ENCODE measurements at regions not wholly inside any gene's neighbourhood (a gene's known extent, or its start where the extent isn't known, plus 50 kb on each side); places are given as distances from the start of the nearest gene placed in this dataset.

DNA sequence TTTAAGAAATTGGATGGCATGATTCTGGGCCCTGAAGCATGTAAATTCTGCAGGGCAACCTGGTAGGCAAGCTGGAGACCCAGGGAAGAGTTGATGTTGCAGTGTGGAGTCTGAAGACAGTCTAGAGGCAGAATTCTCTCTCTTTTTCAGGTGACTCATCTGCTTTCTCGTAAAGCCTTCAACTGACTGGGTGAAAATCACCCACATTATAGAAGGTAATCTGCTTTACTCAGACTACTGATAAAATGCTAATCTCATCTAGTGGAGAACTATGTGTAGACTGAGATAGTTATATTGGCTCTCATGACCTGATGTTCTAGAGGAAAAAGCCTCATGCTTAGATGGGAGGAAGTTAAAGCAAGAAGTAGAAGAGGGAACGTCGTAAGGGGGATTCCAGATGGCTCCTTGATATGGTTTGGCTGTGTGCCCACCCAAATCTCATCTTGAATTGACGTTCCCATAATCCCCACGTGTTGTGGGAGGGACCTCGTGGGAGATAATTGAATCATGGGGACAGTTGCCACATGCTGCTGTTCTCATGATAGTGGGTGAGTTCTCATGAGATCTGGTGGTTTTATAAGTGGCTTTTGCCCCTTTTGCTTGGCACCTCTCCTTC is 723.8 kb downstream of the BCL11B start:
- no peaks in the 10 kb centered on the region for H3K36me3 ChIP-seq (ENCODE audit: control insufficient read depth in 3 of 3, insufficient read depth in 2 of 3, low read depth in 1 of 3, low read length in 3 of 3)
- no peak overlapping the region for H3K4me3 ChIP-seq (ENCODE audit: low read depth in 1 of 3, low read length in 3 of 3)
- DNase-seq (no peak), FAIRE-seq (no peak)
- H3K9me3 ChIP-seq (ENCODE audit: control insufficient read depth in 2 of 2, insufficient read depth in 1 of 2, low read depth in 1 of 2, low read length in 1 of 2): no peaks in the 10 kb centered on the region
- H3K4me1 ChIP-seq (ENCODE audit: control insufficient read depth in 3 of 3, insufficient read depth in 2 of 3, low read depth in 1 of 3, low read length in 2 of 3): no peaks in the 10 kb centered on the region
- H3K27me3 ChIP-seq (ENCODE audit: control insufficient read depth in 3 of 3, insufficient read depth in 3 of 3, low read length in 3 of 3): no peaks in the 10 kb centered on the region
- WGBS, 3 donors: 42 to 55% (median 46%) methylated on average over 6 of the region's 6 CpGs
- no peak overlapping the region for H3K27ac ChIP-seq (ENCODE audit: low read depth in 1 of 3, low read length in 2 of 3)

DNA sequence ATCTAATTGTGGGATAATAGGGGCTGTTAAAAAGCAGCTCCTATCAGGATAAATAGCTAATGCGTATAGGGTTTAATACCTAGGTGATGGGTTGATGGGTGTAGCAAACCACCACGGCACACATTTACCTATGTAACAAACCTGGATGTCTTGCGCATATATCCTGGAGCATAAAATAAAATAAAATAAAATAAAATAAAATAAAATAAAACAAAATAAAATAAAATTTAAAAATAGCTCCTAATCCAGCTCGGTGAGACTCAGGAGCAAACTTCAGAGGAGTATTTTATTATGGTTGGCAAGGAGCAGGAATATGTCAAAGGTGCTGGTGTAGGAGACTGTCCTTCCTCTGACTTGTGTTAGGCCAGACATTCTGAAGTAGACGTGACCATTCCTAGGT is 721.0 kb downstream of the BCL11B start:
- FAIRE-seq: no peak
- Histone ChIP-seq H3K9me3 (ENCODE audit: control insufficient read depth in 2 of 2, insufficient read depth in 1 of 2, low read depth in 1 of 2, low read length in 1 of 2) (no peaks in the 10 kb centered on the region), H3K4me3 (ENCODE audit: low read depth in 1 of 3, low read length in 3 of 3) (no peak overlapping the region), H3K36me3 (ENCODE audit: control insufficient read depth in 3 of 3, insufficient read depth in 2 of 3, low read depth in 1 of 3, low read length in 3 of 3) (no peaks in the 10 kb centered on the region), H3K27ac (ENCODE audit: low read depth in 1 of 3, low read length in 2 of 3) (no peak overlapping the region), H3K27me3 (ENCODE audit: control insufficient read depth in 3 of 3, insufficient read depth in 3 of 3, low read length in 3 of 3) (no peaks in the 10 kb centered on the region), H3K4me1 (ENCODE audit: control insufficient read depth in 3 of 3, insufficient read depth in 2 of 3, low read depth in 1 of 3, low read length in 2 of 3) (no peaks in the 10 kb centered on the region)
- WGBS, 3 donors: 81 to 93% (median 83%) methylated on average over 5 of the region's 5 CpGs
- DNase-seq: no peak

DNA sequence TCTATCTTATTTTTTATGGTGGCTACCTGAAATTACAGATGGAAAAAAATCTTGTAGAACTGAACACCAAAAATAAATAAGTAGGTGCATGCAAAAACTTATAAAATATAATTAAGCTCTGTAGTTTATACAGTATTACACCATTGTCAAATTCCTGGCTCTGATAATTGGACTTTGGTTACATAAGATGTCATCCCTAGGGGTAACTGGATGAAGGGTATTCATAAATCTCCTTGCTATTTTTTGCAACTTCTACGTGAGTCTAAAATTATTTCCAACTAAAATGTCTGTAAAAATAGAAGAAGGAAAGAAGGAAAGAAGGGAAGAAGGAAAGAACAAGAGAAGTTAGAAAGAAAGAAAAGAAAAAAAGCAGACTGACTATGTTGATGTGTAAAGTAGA is 716.6 kb downstream of the BCL11B start:
- 42 to 73% (median 48%) methylated on average over 1 of the region's 1 CpG for WGBS, 3 donors

DNA sequence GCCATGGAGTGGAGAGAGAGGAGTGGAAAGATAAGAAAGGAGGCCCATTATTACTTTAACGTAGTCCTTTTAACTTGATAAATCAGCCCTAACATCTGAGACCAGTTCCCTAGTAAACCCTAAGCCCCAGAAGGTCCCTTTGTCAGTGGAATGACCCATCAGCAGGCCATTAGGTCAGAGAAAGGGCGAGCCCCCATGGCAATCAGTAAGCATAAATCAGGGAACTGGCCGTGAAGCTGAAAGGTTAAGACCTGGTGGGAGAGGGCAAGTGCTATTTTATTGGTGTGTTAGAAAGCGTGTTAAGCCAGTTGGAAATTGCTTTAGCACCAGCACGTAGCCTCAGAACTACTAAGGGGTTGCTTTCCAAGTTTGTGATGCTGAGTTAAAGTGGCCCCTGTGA is 708.0 kb downstream of the BCL11B start:
- Histone ChIP-seq H3K27ac (ENCODE audit: low read depth in 1 of 3, low read length in 2 of 3) (no peak overlapping the region), H3K4me3 (ENCODE audit: low read depth in 1 of 3, low read length in 3 of 3) (no peak overlapping the region), H3K9me3 (ENCODE audit: control insufficient read depth in 2 of 2, insufficient read depth in 1 of 2, low read depth in 1 of 2, low read length in 1 of 2) (no peaks in the 10 kb centered on the region), H3K27me3 (ENCODE audit: control insufficient read depth in 3 of 3, insufficient read depth in 3 of 3, low read length in 3 of 3) (no peaks in the 10 kb centered on the region), H3K36me3 (ENCODE audit: control insufficient read depth in 3 of 3, insufficient read depth in 2 of 3, low read depth in 1 of 3, low read length in 3 of 3) (no peaks in the 10 kb centered on the region), H3K4me1 (ENCODE audit: control insufficient read depth in 3 of 3, insufficient read depth in 2 of 3, low read depth in 1 of 3, low read length in 2 of 3) (no peaks in the 10 kb centered on the region)
- WGBS, 3 donors: 29 to 37% (median 35%) methylated on average over 5 of the region's 5 CpGs
- FAIRE-seq (no peak), DNase-seq (no peak)

More for the DNA sequence above, 716.6 kb downstream of the BCL11B start:
- Histone ChIP-seq H3K36me3 (ENCODE audit: control insufficient read depth in 3 of 3, insufficient read depth in 2 of 3, low read depth in 1 of 3, low read length in 3 of 3) (no peaks in the 10 kb centered on the region), H3K27me3 (ENCODE audit: control insufficient read depth in 3 of 3, insufficient read depth in 3 of 3, low read length in 3 of 3) (no peaks in the 10 kb centered on the region), H3K27ac (ENCODE audit: low read depth in 1 of 3, low read length in 2 of 3) (no peak overlapping the region), H3K9me3 (ENCODE audit: control insufficient read depth in 2 of 2, insufficient read depth in 1 of 2, low read depth in 1 of 2, low read length in 1 of 2) (no peaks in the 10 kb centered on the region), H3K4me1 (ENCODE audit: control insufficient read depth in 3 of 3, insufficient read depth in 2 of 3, low read depth in 1 of 3, low read length in 2 of 3) (no peaks in the 10 kb centered on the region), H3K4me3 (ENCODE audit: low read depth in 1 of 3, low read length in 3 of 3) (no peak overlapping the region)
- DNase-seq (no peak), FAIRE-seq (no peak)

DNA sequence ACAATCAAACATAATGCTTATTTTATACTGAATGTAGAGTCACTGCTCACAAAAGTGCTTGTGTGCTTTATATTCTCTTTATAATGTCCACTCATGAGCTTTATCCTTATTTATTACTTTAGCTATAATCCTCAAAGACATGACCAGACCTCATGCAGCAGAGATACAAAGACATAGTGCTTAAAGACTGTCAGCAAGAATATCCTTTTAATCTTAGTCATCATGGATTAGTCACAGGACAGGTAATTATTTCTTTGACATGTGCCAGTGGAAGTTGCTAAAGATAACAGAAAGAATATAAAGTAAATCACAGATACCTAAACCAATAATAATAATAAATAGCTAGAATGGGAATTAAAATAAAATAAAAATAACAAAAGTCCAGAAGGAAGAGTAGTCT is 707.5 kb downstream of the BCL11B start:
- FAIRE-seq (no peak), DNase-seq (no peak)
- Histone ChIP-seq H3K4me3 (ENCODE audit: low read depth in 1 of 3, low read length in 3 of 3) (no peak overlapping the region), H3K27ac (ENCODE audit: low read depth in 1 of 3, low read length in 2 of 3) (no peak overlapping the region), H3K36me3 (ENCODE audit: control insufficient read depth in 3 of 3, insufficient read depth in 2 of 3, low read depth in 1 of 3, low read length in 3 of 3) (no peaks in the 10 kb centered on the region), H3K4me1 (ENCODE audit: control insufficient read depth in 3 of 3, insufficient read depth in 2 of 3, low read depth in 1 of 3, low read length in 2 of 3) (no peaks in the 10 kb centered on the region), H3K27me3 (ENCODE audit: control insufficient read depth in 3 of 3, insufficient read depth in 3 of 3, low read length in 3 of 3) (no peaks in the 10 kb centered on the region), H3K9me3 (ENCODE audit: control insufficient read depth in 2 of 2, insufficient read depth in 1 of 2, low read depth in 1 of 2, low read length in 1 of 2) (no peaks in the 10 kb centered on the region)

- Histone ChIP-seq H3K9me3 (ENCODE audit: control insufficient read depth in 2 of 2, insufficient read depth in 1 of 2, low read depth in 1 of 2, low read length in 1 of 2) (no peaks in the 10 kb centered on the region), H3K27ac (ENCODE audit: low read depth in 1 of 3, low read length in 2 of 3) (no peak overlapping the region), H3K4me1 (ENCODE audit: control insufficient read depth in 3 of 3, insufficient read depth in 2 of 3, low read depth in 1 of 3, low read length in 2 of 3) (no peaks in the 10 kb centered on the region), H3K4me3 (ENCODE audit: low read depth in 1 of 3, low read length in 3 of 3) (no peak overlapping the region), H3K27me3 (ENCODE audit: control insufficient read depth in 3 of 3, insufficient read depth in 3 of 3, low read length in 3 of 3) (no peaks in the 10 kb centered on the region), H3K36me3 (ENCODE audit: control insufficient read depth in 3 of 3, insufficient read depth in 2 of 3, low read depth in 1 of 3, low read length in 3 of 3) (no peaks in the 10 kb centered on the region)
- WGBS, 3 donors: 68 to 77% (median 74%) methylated on average over 2 of the region's 2 CpGs
- no peak for FAIRE-seq
- no peak for DNase-seq
Observed at GRCh38 chr14:98571104-98571503, 700.9 kb downstream of the BCL11B start.

- H3K9me3 ChIP-seq (ENCODE audit: control insufficient read depth in 2 of 2, insufficient read depth in 1 of 2, low read depth in 1 of 2, low read length in 1 of 2): no peaks in the 10 kb centered on the region
- no peaks in the 10 kb centered on the region for H3K4me1 ChIP-seq (ENCODE audit: control insufficient read depth in 3 of 3, insufficient read depth in 2 of 3, low read depth in 1 of 3, low read length in 2 of 3)
- no peaks in the 10 kb centered on the region for H3K36me3 ChIP-seq (ENCODE audit: control insufficient read depth in 3 of 3, insufficient read depth in 2 of 3, low read depth in 1 of 3, low read length in 3 of 3)
- H3K4me3 ChIP-seq (ENCODE audit: low read depth in 1 of 3, low read length in 3 of 3): no peak overlapping the region
- WGBS, 3 donors: 57 to 72% (median 64%) methylated on average over 2 of the region's 2 CpGs
- no peak overlapping the region for H3K27ac ChIP-seq (ENCODE audit: low read depth in 1 of 3, low read length in 2 of 3)
- DNase-seq: no peak
- no peaks in the 10 kb centered on the region for H3K27me3 ChIP-seq (ENCODE audit: control insufficient read depth in 3 of 3, insufficient read depth in 3 of 3, low read length in 3 of 3)
- no peak for FAIRE-seq
Observed at GRCh38 chr14:98573082-98573481, 698.9 kb downstream of the BCL11B start.

DNA sequence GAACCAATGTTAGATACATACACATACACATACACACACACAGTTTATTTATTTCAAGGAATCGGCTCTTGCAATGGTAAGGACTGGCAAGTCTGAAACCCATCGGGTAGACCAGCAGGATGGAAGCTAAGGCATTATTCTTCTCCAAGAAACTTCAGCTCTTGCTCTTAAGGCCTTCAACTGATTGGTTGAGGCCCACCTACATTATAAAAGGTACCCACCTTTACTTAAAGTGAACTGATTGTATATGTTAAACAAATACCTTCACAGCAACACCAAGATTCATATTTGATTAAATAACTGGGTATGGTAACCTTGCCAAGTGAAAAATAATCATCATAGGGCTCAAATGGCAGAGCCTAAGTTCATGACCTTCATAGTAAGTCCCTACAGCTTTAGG is 695.5 kb downstream of the BCL11B start:
- WGBS, 3 donors: 92 to 96% (median 95%) methylated on average over 2 of the region's 2 CpGs
- FAIRE-seq: no peak

GRCh38 chr14:98578204-98578603 is 693.8 kb downstream of the BCL11B start:
- Histone ChIP-seq H3K36me3 (ENCODE audit: control insufficient read depth in 3 of 3, insufficient read depth in 2 of 3, low read depth in 1 of 3, low read length in 3 of 3) (no peaks in the 10 kb centered on the region), H3K4me1 (ENCODE audit: control insufficient read depth in 3 of 3, insufficient read depth in 2 of 3, low read depth in 1 of 3, low read length in 2 of 3) (no peaks in the 10 kb centered on the region), H3K27ac (ENCODE audit: low read depth in 1 of 3, low read length in 2 of 3) (no peak overlapping the region), H3K27me3 (ENCODE audit: control insufficient read depth in 3 of 3, insufficient read depth in 3 of 3, low read length in 3 of 3) (no peaks in the 10 kb centered on the region), H3K4me3 (ENCODE audit: low read depth in 1 of 3, low read length in 3 of 3) (no peak overlapping the region), H3K9me3 (ENCODE audit: control insufficient read depth in 2 of 2, insufficient read depth in 1 of 2, low read depth in 1 of 2, low read length in 1 of 2) (no peaks in the 10 kb centered on the region)
- FAIRE-seq (no peak), DNase-seq (no peak)
- WGBS, 3 donors: 9 to 35% (median 14%) methylated on average over 2 of the region's 2 CpGs

More for the DNA sequence above, 695.5 kb downstream of the BCL11B start:
- H3K27ac ChIP-seq (ENCODE audit: low read depth in 1 of 3, low read length in 2 of 3): no peak overlapping the region
- H3K4me3 ChIP-seq (ENCODE audit: low read depth in 1 of 3, low read length in 3 of 3): no peak overlapping the region
- H3K4me1 ChIP-seq (ENCODE audit: control insufficient read depth in 3 of 3, insufficient read depth in 2 of 3, low read depth in 1 of 3, low read length in 2 of 3): no peaks in the 10 kb centered on the region
- H3K9me3 ChIP-seq (ENCODE audit: control insufficient read depth in 2 of 2, insufficient read depth in 1 of 2, low read depth in 1 of 2, low read length in 1 of 2): no peaks in the 10 kb centered on the region
- no peak for DNase-seq
- H3K36me3 ChIP-seq (ENCODE audit: control insufficient read depth in 3 of 3, insufficient read depth in 2 of 3, low read depth in 1 of 3, low read length in 3 of 3): no peaks in the 10 kb centered on the region
- no peaks in the 10 kb centered on the region for H3K27me3 ChIP-seq (ENCODE audit: control insufficient read depth in 3 of 3, insufficient read depth in 3 of 3, low read length in 3 of 3)
